Esophagus muscularis mucosa (tissue), 3 donors: ENCODE measurements at regions not wholly inside any gene's neighbourhood (a gene's known extent, or its start where the extent isn't known, plus 50 kb on each side); places are given as distances from the start of the nearest gene placed in this dataset.

Experiments used
- CTCF ChIP-seq, 3 experiments: fragments of 200-600 bp in 2 of 3; fragments of 450-650 bp in 1 of 3; sonication (generic) in 2 of 3; IDR thresholded peaks; one replicate each; pipeline ENCODE4 v1.5.1; 2017 to 2019; ENCODE audit warnings: antibody characterized with exemption in 3 of 3, mild to moderate bottlenecking in 2 of 3, moderate library complexity in 1 of 3
- EP300 ChIP-seq: sonication (generic); formaldehyde crosslinking; IDR thresholded peaks from one replicate; pipeline ENCODE4 v1.6.1; 2017; ENCODE audit warnings: antibody characterized with exemption

- TF ChIP-seq EP300 (no peak), CTCF (IDR thresholded peaks at IDR 0.05) (no peak)
Observed at GRCh38 chr7:46696741-46697140, 775.7 kb upstream of the IGFBP3 start.
